ENCODE measurements at regions not wholly inside any gene's neighbourhood (a gene's known extent, or its start where the extent isn't known, plus 50 kb on each side); places are given as distances from the start of the nearest gene placed in this dataset.

DNA sequence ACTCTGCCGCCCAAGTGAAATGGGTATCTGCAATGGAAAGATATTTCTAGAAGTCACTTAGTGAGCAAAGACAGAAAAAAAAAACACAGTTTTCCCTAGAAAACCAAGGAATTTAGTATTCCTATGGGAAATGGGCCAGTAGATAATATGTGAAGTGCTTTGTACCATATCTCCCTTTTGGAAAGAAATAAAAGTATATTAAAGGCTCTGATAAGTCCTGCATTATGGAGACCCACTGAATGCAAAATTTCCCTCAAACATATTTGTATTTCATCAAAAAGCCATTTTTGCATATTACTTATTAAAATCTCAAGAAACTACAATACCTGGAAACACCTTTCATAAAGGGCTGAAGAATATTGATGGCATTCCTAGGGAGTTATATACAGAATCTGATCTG, 51.6 kb upstream of the DYNLRB2 start:
- no peak for DNase-seq

DNA sequence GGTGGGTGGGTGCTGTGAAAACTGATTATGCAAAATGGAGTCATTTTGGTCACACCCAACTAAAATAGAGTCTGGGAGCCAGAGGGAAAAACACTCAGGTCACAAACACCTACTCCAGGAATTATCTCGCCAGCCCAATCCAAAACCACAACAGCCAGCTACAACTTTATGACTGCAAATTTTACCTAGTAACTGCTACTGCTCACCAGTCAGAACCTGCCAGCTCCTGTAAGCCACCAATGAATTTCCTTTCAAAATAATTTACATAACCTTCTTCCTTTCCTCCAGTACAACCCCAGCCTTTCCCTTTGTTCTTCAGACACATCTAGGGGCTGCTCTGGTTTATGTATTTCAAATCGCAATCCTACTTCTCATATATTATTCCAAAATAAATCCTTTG, 52.6 kb upstream of the DYNLRB2 start:
- DNase-seq: no peak

DNA sequence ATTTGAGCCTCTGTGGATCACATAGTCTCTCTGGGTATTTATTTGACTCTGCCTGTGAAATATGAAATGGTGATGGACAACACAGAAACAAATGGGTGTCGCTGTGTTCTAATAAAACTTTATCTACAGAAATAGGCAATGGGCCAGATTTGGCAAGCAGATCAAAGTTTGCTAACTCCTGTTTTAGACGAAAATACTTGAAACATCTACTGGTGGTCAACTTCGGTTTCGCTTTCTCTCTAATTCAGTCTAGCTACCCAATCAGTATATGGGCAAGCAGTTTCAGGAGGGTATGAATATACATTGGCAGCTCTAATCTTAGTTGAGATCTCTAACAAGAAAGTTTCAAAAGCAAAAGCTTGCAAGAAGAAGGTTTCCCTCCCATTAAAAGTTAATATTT, 60.1 kb upstream of the DYNLRB2 start:
- DNase-seq: no peak

DNA sequence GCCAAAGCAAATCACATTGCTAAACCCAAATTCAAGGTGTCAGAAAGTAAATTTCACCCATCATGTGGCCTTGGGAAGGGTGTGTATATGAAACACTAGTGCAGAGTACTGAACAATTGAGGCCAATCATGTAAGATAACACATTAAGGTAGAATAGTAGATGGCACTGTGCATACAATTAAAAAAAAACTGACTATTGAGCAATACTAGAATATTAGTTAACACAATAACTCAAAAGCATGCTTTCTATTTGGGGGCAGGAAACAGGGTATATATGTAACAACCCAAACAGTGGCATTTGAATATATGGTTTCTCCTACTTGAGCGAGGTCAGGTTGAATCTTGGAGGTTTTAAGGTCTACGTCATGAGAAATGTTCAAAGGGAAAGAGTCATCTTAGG, 63.0 kb upstream of the DYNLRB2 start:
- no peak for DNase-seq

DNA sequence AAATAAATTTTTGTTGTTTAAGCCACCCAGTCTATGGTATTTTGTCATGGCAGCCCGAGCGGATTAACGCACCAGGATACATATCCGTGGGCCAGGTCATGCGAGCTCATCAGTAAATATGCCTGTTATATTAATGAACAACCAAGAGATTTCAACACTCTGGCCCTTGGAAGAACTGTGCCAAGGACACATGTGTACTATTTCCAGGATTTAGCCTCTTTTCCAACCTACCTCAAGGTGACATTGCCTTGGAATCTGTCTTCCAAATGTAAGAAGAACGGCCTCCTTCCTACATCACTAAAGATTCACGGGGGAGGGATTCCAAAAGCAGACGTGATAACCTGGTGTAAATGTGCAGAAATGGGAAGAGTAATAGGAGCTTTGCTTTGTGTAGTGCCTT, 72.8 kb upstream of the DYNLRB2 start:
- DNase-seq: no peak

DNA sequence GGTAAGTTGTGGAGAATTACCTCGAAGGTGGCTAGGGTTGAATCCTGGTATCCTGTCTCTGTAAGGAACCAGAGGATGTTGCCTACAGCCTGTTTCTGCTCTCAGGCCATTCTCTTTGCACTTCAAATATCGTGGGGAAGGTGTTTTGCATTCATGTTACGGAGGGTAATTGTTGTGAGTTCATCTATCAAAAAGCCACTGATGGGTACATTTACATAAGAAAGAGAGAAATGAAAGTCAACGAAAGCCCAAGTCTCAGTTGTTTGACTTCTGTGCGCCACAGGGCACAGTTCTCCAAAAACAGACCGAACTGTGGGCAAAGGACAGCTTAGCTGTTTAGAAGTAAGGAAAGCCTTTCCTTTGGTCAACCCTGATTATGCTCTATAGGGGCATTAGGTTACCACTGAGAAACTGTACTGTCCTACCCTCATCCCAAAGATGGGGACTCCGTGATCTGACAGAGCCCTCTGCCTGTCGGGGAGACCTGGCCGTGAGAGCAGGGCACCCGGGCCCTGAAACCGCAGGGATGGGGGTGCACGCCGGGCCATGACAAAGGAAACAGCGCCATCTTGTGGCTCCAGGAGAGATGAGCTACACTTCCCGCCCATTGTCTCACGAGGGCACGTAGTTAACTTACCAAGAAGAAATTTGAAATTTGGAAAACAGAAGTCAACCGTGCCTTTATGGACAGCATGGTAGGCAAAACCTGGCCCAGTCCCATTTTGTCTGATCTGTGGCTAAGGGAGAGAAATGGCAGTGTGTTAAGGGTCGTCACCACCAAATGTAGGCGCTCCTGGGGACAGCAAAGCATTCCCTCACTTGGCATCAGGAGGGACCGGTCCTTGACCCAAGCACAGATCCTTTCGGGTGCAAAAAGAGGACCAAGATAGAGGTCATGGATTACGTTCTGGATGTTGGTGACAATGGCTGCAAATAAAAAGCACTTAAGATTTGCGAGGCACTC, 74.5 kb upstream of the DYNLRB2 start:
- DNase-seq: peak; percentile 60

DNA sequence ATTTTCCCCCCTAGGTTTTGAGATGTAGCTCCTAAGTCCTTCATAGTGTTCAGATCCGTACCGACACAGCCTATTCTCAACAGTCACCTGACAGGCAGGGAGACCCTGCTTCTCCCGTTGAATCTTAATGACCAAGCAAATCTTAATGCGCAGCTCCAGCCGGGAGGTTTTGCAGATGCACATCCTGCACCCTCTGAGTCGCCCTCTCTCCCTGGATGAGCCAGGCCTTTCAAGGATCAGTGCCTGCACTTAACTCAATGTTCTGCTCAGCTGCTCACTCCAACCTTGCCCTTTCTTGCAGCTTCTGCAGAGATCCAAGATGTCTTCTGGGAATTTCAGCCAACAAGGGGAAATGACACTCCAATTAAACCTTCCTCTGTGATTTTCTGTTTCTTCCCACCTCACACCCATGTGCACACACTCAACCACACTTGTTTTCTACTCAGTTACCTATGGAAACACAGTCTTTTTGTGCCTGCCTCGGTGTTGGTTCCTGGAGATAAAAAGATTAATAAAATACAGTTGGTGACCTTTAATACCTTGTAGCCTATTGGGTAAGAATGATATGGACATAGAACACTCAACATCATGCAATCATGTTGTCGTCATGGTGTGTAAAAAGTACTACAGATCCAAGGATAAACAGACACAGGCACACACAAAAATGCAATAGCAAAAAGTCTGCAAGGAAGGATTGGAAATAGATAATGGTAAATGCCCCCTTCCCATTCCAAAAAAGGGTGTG, 76.9 kb upstream of the DYNLRB2 start:
- no peak for DNase-seq

DNA sequence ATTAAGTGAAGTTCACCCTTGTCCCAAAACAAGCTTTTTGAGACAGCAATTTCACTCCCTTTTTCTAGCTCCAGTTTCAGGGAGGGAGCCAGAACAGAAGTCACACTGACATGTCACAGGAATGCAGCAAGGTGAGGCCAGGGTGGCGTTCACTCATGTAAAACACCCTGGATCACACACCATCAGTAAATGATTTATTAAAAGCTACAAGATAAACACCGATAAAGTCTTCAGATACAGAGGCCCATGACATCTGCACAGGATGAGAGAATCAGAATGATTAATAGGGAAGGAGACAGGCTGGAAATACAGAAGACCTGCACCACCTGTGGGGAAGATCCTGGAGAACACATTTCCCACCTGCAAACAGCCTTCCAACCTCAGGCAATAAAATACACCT, 77.5 kb upstream of the DYNLRB2 start:
- no peak for DNase-seq

DNA sequence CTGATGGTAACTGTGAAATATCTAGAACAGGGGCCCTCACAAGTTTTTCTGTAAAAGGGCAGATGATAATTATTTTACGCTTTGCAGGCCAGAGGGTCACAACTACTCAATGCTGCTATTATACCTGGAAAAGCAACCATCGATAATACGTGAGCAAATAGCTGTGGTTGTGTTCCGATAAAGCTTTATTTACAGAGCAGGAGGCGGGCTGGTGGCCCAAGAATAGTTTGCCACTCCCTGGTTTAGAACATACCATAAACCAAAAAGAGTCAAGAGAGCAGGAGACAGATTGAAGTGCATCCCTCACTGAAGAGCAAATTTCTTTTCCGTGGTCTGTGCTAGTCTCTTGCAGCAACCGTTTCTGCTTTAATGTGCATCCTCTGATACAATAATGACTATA, 77.9 kb upstream of the DYNLRB2 start:
- DNase-seq: no peak

DNA sequence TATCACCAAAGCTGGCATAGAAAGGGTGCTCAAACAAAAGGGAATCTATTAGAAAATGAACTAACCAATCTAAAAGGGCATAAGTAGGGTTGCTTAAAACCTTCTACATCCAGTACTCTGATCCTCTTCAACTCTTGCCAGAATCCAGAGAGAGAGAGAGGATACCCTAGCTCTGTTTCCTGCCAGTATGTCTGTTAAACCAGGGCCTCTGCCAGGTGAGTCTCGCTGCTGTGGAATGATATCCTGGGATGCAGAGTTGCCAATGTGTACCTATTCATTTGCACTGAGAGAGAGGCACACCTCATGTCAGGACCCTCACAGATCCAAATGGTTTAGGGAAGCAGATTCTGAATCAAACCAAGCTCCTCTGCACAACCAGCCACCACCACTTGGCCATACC, 79.8 kb upstream of the DYNLRB2 start:
- no peak for DNase-seq

DNA sequence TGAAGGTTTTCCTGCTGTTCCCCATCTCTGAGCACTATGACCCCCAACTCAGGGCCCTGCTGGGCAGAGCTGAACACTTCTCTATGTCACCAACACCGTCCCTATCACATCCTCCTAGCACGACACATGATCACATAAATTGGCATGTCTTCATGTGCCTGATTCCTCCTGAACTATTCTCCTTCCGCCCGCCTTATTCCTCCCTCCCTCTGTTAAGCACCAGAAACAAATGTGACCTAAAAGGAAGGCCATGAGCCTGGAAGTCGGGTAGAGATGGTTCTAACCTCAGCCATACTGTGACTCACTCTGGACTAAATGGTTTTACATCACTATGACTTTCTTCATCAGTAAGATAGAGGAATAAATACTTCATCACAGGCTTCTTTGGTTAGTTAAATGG, 80.8 kb upstream of the DYNLRB2 start:
- DNase-seq: no peak

DNA sequence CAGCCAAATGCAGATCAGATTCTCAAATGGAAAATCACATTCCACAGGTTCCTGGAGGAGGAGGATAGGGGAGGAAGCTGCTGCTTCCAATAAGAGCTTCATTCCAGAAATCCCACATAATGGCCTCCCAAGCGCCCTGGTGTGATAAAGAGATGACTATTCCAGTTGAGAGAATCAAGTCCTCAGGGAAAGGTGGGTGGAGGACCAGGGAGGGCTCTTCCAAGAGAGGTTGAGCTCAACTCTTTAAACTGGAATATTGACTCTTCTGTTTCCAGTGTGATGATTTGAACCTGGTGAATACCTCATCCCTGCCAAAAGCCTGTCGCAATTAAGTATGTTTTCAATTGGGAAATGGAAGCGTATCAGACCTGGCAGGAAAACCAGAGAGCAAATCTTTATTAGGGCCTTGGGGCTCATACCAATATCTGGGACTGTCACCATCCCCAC, 81.4 kb upstream of the DYNLRB2 start:
- DNase-seq: no peak

DNA sequence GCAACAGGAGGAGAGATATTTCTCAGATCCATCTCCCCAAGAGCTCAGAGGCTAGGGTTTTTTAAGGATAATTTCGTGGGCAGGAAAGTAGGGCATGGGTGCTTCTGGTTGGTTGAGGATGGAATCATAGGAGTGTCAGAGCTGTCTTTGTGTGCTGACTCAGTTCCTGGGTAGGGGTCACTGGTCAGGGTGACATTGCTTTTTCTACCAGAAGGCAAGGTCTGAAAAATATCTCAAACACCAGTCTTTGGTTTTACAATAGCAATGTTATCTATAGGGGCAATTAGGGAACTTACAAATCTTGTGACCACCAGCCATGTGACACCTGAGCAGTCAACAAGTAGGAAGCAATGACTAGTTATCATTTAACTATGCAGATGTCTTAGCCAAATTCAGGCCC, 82.9 kb upstream of the DYNLRB2 start:
- no peak for DNase-seq

DNA sequence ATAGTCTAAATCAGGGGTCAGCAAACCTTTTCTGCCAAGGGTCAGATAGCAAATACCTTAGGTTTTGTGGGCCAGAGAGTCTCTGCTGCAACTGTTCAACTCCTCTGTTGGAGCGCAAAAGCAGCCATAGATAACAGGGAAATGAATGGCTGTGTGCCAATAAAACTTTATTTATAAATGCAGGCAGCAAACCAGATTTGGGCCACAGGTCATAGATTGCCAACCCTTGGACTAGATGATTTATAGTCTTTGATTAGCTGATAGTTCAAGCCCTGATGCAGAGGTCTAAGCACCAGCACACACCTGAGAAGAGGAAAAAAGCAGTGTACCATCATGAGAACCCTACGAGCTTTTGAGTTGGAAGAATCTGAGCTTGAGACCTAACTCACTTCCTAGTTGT, 86.0 kb upstream of the DYNLRB2 start:
- no peak for DNase-seq

DNA sequence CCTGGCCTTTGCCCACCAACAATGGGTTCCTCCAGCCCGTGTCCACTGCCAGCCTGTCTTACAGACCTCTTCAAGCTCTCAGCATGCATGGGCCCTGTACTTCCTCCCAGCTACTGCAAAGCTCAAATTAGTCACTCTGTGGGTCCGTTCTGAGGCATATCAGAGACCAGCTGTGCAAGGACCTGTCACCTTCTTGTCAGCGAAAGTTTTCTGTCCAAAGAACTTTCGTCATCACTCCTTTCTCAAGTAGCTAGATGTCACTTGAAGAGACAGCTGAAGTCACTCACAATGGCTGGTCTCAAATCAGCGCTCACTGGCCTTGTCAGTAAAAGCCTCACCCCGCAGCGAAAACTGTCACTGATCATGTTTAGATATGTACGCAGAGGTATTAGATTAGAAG, 91.4 kb upstream of the DYNLRB2 start:
- DNase-seq: no peak

DNA sequence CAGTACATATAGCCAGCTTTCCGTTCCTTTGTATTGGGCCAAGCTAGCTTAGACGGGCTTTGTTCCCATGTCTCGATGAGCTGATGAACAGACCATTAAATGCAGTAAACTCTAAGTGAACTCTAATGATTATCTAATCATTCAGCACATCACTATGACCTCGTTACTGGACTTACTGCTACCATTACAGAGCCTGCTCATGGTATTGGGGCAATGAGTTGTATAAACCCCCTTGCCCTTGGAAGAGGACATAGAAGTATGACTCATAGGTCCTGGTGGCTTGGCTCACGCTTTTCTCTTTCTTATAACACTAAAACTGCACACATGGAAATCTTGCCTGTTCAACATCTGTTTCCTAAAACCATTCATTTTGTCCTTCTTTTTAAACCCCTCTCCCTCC, 93.6 kb upstream of the DYNLRB2 start:
- no peak for DNase-seq

DNA sequence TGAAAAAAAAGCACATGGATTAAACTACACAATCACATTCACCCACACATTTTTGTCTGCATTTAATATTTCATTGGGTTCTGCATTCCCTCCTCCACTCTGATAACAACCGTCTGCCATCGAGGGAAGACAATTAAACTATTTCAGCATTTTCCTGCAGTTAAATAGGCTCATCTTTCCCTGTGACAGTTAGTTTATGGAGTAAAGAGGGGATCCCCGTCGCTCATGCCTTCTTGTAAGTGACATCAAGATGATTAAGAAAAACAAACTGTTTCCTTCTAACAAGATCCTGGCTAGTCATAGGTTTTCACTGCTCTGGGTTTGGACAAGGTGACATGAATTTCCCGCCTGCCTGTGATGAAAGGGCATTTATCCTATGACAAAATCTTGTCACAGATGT, 98.0 kb upstream of the DYNLRB2 start:
- no peak for DNase-seq

DNA sequence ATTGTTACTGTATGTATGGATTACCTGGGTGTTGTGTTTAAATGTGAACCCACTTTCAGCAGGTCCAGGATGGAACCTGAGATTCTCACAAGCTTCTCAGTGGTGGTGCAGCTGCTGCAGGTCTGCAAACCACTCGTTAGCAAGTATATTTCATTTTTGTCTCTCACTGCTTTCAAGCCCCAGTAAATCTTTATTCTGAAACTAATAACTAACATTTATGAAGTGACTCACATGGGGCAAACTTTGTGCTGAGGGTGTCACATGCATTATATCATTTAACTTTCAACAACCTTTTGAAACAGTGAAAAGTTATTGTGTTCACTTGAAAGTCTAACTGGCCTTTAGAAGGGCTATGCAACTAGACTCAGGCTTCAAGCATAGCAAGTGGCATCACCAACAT, 98.9 kb upstream of the DYNLRB2 start:
- no peak for DNase-seq

DNA sequence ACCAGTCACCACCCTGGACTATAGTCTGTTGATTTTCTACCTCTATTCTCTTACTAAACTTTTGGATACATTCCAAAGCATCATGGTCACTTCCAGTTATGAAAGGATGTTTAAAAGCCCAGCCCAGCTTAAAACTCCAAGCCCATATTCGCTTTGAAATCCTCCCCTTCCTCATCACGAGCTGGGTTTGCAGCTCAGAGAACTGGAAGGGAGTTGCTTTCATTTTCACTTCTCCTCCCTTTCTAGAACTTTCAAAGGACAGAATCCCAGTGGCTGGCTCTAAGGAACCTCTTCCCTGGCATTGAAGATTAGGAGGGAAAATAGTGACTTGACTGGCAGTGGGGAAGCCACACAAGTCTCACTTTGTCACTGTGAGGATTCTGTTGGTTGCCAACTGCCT, 100.1 kb upstream of the DYNLRB2 start:
- no peak for DNase-seq

DNA sequence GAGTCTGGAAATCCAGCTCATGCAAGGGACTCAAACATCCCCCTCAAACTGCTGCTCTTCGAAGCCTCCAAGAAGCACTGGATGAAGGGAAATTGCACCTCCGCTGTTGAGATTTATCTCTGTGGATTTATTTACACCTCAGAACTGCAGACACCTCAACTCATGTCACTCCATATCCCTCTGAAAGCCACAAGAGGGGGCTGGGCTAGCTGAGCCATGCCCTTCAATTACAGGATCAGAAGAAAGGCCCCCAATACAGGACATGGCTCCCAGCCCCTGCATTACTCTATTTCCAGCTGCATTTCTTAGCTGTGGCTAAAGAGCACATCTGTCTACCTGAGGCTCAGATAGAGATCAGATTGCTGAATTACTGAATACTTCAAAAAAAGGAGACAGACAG, 103.1 kb upstream of the DYNLRB2 start:
- DNase-seq: no peak

DNA sequence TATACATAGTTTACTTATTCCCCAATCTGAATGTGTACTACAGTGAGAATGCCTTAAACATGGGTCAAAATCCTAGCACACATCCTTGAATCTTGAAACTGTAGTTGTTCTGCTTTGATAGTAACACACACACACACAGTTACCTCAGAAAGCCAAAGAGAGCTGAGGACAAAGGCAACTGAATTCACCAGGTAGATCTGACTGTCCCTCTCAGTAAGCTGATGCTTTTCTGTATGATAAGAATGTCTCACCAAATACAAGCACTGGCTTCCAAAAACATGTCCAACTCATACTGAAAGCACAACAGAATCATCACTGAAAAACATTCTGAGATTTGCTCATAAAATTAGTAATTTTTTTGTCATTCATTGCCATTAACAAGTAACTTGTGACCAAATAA, 104.3 kb upstream of the DYNLRB2 start:
- no peak for DNase-seq

DNA sequence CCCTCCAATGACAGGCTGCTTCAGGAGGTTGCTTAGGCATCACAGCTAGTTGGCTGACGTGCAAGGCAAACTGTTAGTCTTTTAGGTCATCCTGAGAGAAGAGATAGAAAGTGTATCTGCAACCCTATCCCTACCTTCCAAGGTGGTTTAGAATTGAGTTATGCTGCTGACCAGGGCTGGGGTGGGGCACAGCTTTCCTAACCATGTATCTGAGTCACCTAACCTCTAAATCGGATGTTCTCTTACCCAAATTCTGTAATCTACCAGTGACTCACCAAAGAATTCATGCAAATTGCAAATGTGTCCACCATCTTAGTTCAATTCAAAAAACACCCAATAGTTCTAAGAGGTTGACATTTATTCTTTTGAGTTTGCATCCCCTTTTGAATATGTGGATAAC, 107.2 kb upstream of the DYNLRB2 start:
- DNase-seq: no peak

DNA sequence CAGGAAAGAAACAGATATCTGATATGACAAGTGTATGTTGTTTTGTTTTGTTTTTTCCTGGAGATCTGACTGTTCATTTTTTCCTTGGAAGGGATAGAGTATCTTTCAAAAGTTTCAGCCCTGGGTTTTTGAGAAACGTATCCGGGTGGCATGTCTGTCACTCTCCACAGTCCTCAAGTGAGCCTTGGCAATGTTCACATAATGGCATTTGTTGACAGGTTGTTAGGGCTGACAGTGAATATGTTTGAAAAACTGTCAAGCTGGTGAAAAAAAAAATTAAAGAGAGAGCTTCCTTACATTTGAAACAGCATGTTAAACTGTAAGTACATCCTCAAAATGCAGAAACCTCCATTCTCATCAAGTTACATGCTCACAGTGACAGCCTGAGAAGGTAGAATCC, 113.0 kb upstream of the DYNLRB2 start:
- no peak for DNase-seq
